SK-N-SH treated with all-trans-retinoic acid at 6 μM for 48 hours (cell line): ENCODE measurements at regions not wholly inside any gene's neighbourhood (a gene's known extent, or its start where the extent isn't known, plus 50 kb on each side); places are given as distances from the start of the nearest gene placed in this dataset.

ENCODE experiments used
- ARNTL ChIP-seq: fragments of 450-650 bp; formaldehyde crosslinking; IDR thresholded peaks from 2 replicates; pipeline ENCODE4 v1.5.0; 2020; ENCODE audit warnings: low read depth, mild to moderate bottlenecking, moderate library complexity, borderline replicate concordance
- CSRNP3 ChIP-seq: fragments of 250-450 bp; sonication (Bioruptor Pico); IDR thresholded peaks from 2 replicates; pipeline ENCODE4 v1.5.1; 2021; ENCODE audit warnings: mild to moderate bottlenecking, moderate library complexity
- ESRRG ChIP-seq: fragments of 250-450 bp; sonication (Bioruptor Pico); IDR thresholded peaks from 2 replicates; pipeline ENCODE4 v1.6.1; 2021; ENCODE audit warnings: mild to moderate bottlenecking
- PATZ1 ChIP-seq: fragments of 250-450 bp; sonication (Bioruptor Pico); IDR thresholded peaks from 2 replicates; pipeline ENCODE4 v1.8.0; 2020; ENCODE audit warnings: mild to moderate bottlenecking, moderate library complexity, borderline replicate concordance
- PPARA ChIP-seq: fragments of 250-450 bp; sonication (Bioruptor Pico); IDR thresholded peaks from 2 replicates; pipeline ENCODE4 v1.5.0; 2020; ENCODE audit warnings: mild to moderate bottlenecking, borderline replicate concordance
- RARB ChIP-seq: fragments of 250-450 bp; sonication (Bioruptor Pico); IDR thresholded peaks from 2 replicates; pipeline ENCODE4 v1.8.0; 2021; ENCODE audit warnings: mild to moderate bottlenecking, moderate library complexity
- TCF4 ChIP-seq: fragments of 250-450 bp; sonication (Bioruptor Pico); IDR thresholded peaks from 2 replicates; pipeline ENCODE4 v1.8.0; 2021; ENCODE audit warnings: mild to moderate bottlenecking, moderate library complexity, borderline replicate concordance
- ZFP30 ChIP-seq: fragments of 450-650 bp; formaldehyde crosslinking; IDR thresholded peaks from 2 replicates; pipeline ENCODE4 v1.5.0; 2022; ENCODE audit warnings: mild to moderate bottlenecking, moderate library complexity
- ZNF70 ChIP-seq: fragments of 450-650 bp; formaldehyde crosslinking; IDR thresholded peaks from 2 replicates; pipeline ENCODE4 v1.5.0; 2020; ENCODE audit warnings: mild to moderate bottlenecking, moderate library complexity
- TF ChIP-seq, protein P1 (sequence below): fragments of 250-450 bp; sonication (Bioruptor Pico); IDR thresholded peaks from 2 replicates; pipeline ENCODE4 v1.5.1; 2020; ENCODE audit warnings: low read depth, mild to moderate bottlenecking, moderate library complexity

DNA sequence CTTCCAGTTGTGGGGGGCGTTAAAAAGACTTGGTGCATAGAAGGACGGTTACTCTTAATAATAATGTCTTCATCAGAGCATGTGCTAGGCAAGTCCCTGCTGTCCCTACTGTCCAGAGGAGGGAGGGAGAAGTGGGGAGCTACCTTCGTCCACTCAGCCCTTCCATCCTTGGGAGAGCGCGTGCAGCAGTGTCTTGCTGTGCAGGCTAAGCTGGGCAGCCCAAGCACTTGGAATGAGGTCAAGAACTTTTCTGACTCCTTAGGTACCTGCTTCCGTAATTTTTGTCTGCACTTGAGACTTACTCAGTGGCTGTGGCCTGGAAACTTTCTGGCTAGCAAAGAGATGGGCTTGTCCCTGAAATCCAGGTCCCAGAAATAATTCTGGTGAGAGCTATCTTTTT is 265.9 kb upstream of the SORCS1 start:
- TF ChIP-seq PPARA (CRISPR knock-in tag) (no peak), TCF4 (CRISPR knock-in tag) (no peak), ARNTL (no peak), ESRRG (CRISPR knock-in tag) (no peak), ZNF70 (CRISPR knock-in tag) (no peak), PATZ1 (CRISPR knock-in tag) (no peak), ZFP30 (no peak), CSRNP3 (CRISPR knock-in tag) (no peak), RARB (CRISPR knock-in tag) (no peak)
- TF ChIP-seq, protein P1, sequence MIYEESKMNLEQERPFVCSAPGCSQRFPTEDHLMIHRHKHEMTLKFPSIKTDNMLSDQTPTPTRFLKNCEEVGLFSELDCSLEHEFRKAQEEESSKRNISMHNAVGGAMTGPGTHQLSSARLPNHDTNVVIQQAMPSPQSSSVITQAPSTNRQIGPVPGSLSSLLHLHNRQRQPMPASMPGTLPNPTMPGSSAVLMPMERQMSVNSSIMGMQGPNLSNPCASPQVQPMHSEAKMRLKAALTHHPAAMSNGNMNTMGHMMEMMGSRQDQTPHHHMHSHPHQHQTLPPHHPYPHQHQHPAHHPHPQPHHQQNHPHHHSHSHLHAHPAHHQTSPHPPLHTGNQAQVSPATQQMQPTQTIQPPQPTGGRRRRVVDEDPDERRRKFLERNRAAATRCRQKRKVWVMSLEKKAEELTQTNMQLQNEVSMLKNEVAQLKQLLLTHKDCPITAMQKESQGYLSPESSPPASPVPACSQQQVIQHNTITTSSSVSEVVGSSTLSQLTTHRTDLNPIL (CRISPR knock-in tag), result no peak
